Thymus (tissue), 11 donors: ENCODE measurements at regions not wholly inside any gene's neighbourhood (a gene's known extent, or its start where the extent isn't known, plus 50 kb on each side); places are given as distances from the start of the nearest gene placed in this dataset.

ENCODE experiments used
- DNase-seq, 9 donors: peaks; one replicate each; pipeline ENCODE4 v3.0.0-alpha.2; 2013; ENCODE audit warnings: low spot score in 9 of 9, low read depth in 6 of 9, missing footprints in 1 of 9
- H3K27ac ChIP-seq, 2 donors: one replicate each; pipeline ENCODE4 v1.5.1; 2013; ENCODE audit warnings: control low read depth in 1 of 2, low read depth in 1 of 2, low read length in 1 of 2, mild to moderate bottlenecking in 1 of 2, moderate library complexity in 1 of 2
- H3K27me3 ChIP-seq, 2 donors: one replicate each; pipeline ENCODE4 v1.5.1; 2013; ENCODE audit warnings: low read length in 1 of 2; ENCODE audit not compliant: control insufficient read depth in 2 of 2, insufficient read depth in 1 of 2
- H3K36me3 ChIP-seq, 2 donors: one replicate each; pipeline ENCODE4 v1.5.1; 2013; ENCODE audit warnings: low read length in 1 of 2, mild to moderate bottlenecking in 1 of 2, moderate library complexity in 1 of 2; ENCODE audit not compliant: control insufficient read depth in 2 of 2, insufficient read depth in 2 of 2
- H3K4me1 ChIP-seq, 2 donors: one replicate each; pipeline ENCODE4 v1.5.1; 2013; ENCODE audit warnings: low read length in 2 of 2; ENCODE audit not compliant: control insufficient read depth in 2 of 2, insufficient read depth in 2 of 2
- H3K4me3 ChIP-seq, 2 donors: one replicate each; pipeline ENCODE4 v1.5.1; 2013; ENCODE audit warnings: low read length in 2 of 2, control low read depth in 1 of 2, mild to moderate bottlenecking in 1 of 2
- H3K9me3 ChIP-seq, 2 donors: one replicate each; pipeline ENCODE4 v1.5.1; 2013; ENCODE audit warnings: low read length in 1 of 2, mild to moderate bottlenecking in 1 of 2; ENCODE audit not compliant: control insufficient read depth in 2 of 2, insufficient read depth in 1 of 2
- WGBS: extraction: QIAGEN DNeasy Blood & Tissue Kit; methylation state at CpG from one replicate; pipeline ENCODE4 v1.1.7; 2013; 5-methylcytosine and 5-hydroxymethylcytosine counted together
- donor health status: healthy.

GRCh38 chrX:20742106-20742505, 475.4 kb upstream of the RPS6KA3 start:
- DNase-seq, result no peak

GRCh38 chrX:20740443-20740842, 473.7 kb upstream of the RPS6KA3 start:
- Histone ChIP-seq H3K36me3 (no peaks in the 10 kb centered on the region), H3K4me1 (no peaks in the 10 kb centered on the region), H3K4me3 (no peak overlapping the region), H3K27ac (no peak overlapping the region), H3K27me3 (no peaks in the 10 kb centered on the region), H3K9me3 (no peaks in the 10 kb centered on the region)
- 98% methylated on average over 1 of the region's 1 CpG for WGBS
- DNase-seq, result no peak

More at GRCh38 chrX:20742106-20742505, 475.4 kb upstream of the RPS6KA3 start:
- no peaks in the 10 kb centered on the region for H3K36me3 ChIP-seq
- WGBS, result 89% methylated on average over 3 of the region's 3 CpGs
- no peaks in the 10 kb centered on the region for H3K27me3 ChIP-seq
- H3K9me3 ChIP-seq, result no peaks in the 10 kb centered on the region
- no peak overlapping the region for H3K27ac ChIP-seq
- H3K4me3 ChIP-seq, result no peak overlapping the region
- H3K4me1 ChIP-seq, result no peaks in the 10 kb centered on the region

- no peaks in the 10 kb centered on the region for H3K27me3 ChIP-seq
- H3K27ac ChIP-seq, result no peak overlapping the region
- no peaks in the 10 kb centered on the region for H3K9me3 ChIP-seq
- DNase-seq, result no peak
- no peak overlapping the region for H3K4me3 ChIP-seq
- 92% methylated on average over 3 of the region's 3 CpGs for WGBS
- H3K4me1 ChIP-seq, result no peaks in the 10 kb centered on the region
- no peaks in the 10 kb centered on the region for H3K36me3 ChIP-seq
These were observed 472.5 kb upstream of the RPS6KA3 start for GRCh38 chrX:20739038-20739745.

GRCh38 chrX:20729416-20729815, 462.7 kb upstream of the RPS6KA3 start:
- no peak for DNase-seq
- Histone ChIP-seq H3K27me3 (no peaks in the 10 kb centered on the region), H3K9me3 (no peaks in the 10 kb centered on the region), H3K4me3 (no peak overlapping the region), H3K36me3 (no peaks in the 10 kb centered on the region), H3K4me1 (no peaks in the 10 kb centered on the region), H3K27ac (no peak overlapping the region)
- WGBS, result 86% methylated on average over 1 of the region's 1 CpG

GRCh38 chrX:20727447-20727846, 460.7 kb upstream of the RPS6KA3 start:
- Histone ChIP-seq H3K9me3 (no peaks in the 10 kb centered on the region), H3K4me3 (no peak overlapping the region), H3K27ac (no peak overlapping the region), H3K36me3 (no peaks in the 10 kb centered on the region), H3K27me3 (no peaks in the 10 kb centered on the region), H3K4me1 (no peaks in the 10 kb centered on the region)
- WGBS, result 92% methylated on average over 1 of the region's 1 CpG
- no peak for DNase-seq

- no peaks in the 10 kb centered on the region for H3K4me1 ChIP-seq
- WGBS, result 79% methylated on average over 2 of the region's 2 CpGs
- no peak overlapping the region for H3K27ac ChIP-seq
- no peaks in the 10 kb centered on the region for H3K9me3 ChIP-seq
- H3K4me3 ChIP-seq, result no peak overlapping the region
- DNase-seq, result no peak
- H3K27me3 ChIP-seq, result no peaks in the 10 kb centered on the region
- H3K36me3 ChIP-seq, result no peaks in the 10 kb centered on the region
These were observed 454.4 kb upstream of the RPS6KA3 start for GRCh38 chrX:20720954-20721626.

- DNase-seq, result no peak
- no peaks in the 10 kb centered on the region for H3K4me1 ChIP-seq
- H3K4me3 ChIP-seq, result no peak overlapping the region
- no peaks in the 10 kb centered on the region for H3K27me3 ChIP-seq
- no peak overlapping the region for H3K27ac ChIP-seq
- no peaks in the 10 kb centered on the region for H3K9me3 ChIP-seq
- 51% methylated on average over 3 of the region's 3 CpGs for WGBS
- H3K36me3 ChIP-seq, result no peaks in the 10 kb centered on the region
These were observed 452.1 kb upstream of the RPS6KA3 start for GRCh38 chrX:20718592-20719380.

GRCh38 chrX:20715176-20715575, 448.5 kb upstream of the RPS6KA3 start:
- DNase-seq, result no peak
- no peaks in the 10 kb centered on the region for H3K9me3 ChIP-seq

GRCh38 chrX:20712811-20713210, 446.1 kb upstream of the RPS6KA3 start:
- Histone ChIP-seq H3K9me3 (no peaks in the 10 kb centered on the region), H3K4me3 (no peak overlapping the region), H3K36me3 (no peaks in the 10 kb centered on the region), H3K4me1 (no peaks in the 10 kb centered on the region), H3K27ac (no peak overlapping the region), H3K27me3 (no peaks in the 10 kb centered on the region)
- DNase-seq, result no peak
- 59% methylated on average over 1 of the region's 1 CpG for WGBS

More at GRCh38 chrX:20715176-20715575, 448.5 kb upstream of the RPS6KA3 start:
- 80% methylated on average over 3 of the region's 3 CpGs for WGBS
- Histone ChIP-seq H3K36me3 (no peaks in the 10 kb centered on the region), H3K27ac (no peak overlapping the region), H3K4me1 (no peaks in the 10 kb centered on the region), H3K4me3 (no peak overlapping the region), H3K27me3 (no peaks in the 10 kb centered on the region)
